ENCODE measurements at regions not wholly inside any gene's neighbourhood (a gene's known extent, or its start where the extent isn't known, plus 50 kb on each side); places are given as distances from the start of the nearest gene placed in this dataset.

GRCh38 chr15:35673093-35673684 lies 127.2 kb upstream of the DPH6 start:
- no peaks in the 10 kb centered on the region for H3K9me2 ChIP-seq (ENCODE audit: insufficient read depth, low read length)
- H3K27me3 ChIP-seq (ENCODE audit: insufficient read depth, low read depth, low read length) = no peaks in the 10 kb centered on the region
- H3K79me2 ChIP-seq (replicated peaks; ENCODE audit: insufficient read depth, low read length) = no peaks in the 10 kb centered on the region
- no peak overlapping the region for H2AFZ ChIP-seq (ENCODE audit: low read depth, low read length)
- no peak overlapping the region for H3K27ac ChIP-seq (ENCODE audit: low read length)
- no peak overlapping the region for H3K4me2 ChIP-seq (ENCODE audit: low read length)
- no peak overlapping the region for H3K4me3 ChIP-seq (ENCODE audit: low read length)
- H4K20me1 ChIP-seq (ENCODE audit: insufficient read depth) = no peaks in the 10 kb centered on the region
- no peak overlapping the region for H3K9ac ChIP-seq (ENCODE audit: low read length)
- H3K9me3 ChIP-seq (ENCODE audit: low read length) = no peaks in the 10 kb centered on the region
- H3F3A ChIP-seq (ENCODE audit: insufficient read depth, low read length, poor library complexity, severe bottlenecking) = no peaks in the 10 kb centered on the region
- TF ChIP-seq POLR2AphosphoS5 (IDR thresholded peaks at IDR 0.05) (no peak), REST (IDR thresholded peaks at IDR 0.05; ENCODE audit: borderline replicate concordance) (no peak), SMC3 (conservative IDR thresholded peaks at IDR 0.05; ENCODE audit: poor library complexity) (no peak), TAF1 (IDR thresholded peaks at IDR 0.05; ENCODE audit: low read depth) (no peak), CTCF (IDR thresholded peaks at IDR 0.05; ENCODE audit: poor library complexity, severe bottlenecking) (no peak), RAD21 (conservative IDR thresholded peaks at IDR 0.05) (no peak), MXI1 (conservative IDR thresholded peaks at IDR 0.05; ENCODE audit: poor library complexity, severe bottlenecking) (no peak), EZH2 (IDR thresholded peaks at IDR 0.05; ENCODE audit: borderline replicate concordance, insufficient read depth, low read length, poor library complexity, severe bottlenecking) (no peak), EP300 (conservative IDR thresholded peaks at IDR 0.05; ENCODE audit: poor library complexity, severe bottlenecking) (no peak)
- no peaks in the 10 kb centered on the region for H3K36me3 ChIP-seq (ENCODE audit: insufficient read depth, low read length)

DNA sequence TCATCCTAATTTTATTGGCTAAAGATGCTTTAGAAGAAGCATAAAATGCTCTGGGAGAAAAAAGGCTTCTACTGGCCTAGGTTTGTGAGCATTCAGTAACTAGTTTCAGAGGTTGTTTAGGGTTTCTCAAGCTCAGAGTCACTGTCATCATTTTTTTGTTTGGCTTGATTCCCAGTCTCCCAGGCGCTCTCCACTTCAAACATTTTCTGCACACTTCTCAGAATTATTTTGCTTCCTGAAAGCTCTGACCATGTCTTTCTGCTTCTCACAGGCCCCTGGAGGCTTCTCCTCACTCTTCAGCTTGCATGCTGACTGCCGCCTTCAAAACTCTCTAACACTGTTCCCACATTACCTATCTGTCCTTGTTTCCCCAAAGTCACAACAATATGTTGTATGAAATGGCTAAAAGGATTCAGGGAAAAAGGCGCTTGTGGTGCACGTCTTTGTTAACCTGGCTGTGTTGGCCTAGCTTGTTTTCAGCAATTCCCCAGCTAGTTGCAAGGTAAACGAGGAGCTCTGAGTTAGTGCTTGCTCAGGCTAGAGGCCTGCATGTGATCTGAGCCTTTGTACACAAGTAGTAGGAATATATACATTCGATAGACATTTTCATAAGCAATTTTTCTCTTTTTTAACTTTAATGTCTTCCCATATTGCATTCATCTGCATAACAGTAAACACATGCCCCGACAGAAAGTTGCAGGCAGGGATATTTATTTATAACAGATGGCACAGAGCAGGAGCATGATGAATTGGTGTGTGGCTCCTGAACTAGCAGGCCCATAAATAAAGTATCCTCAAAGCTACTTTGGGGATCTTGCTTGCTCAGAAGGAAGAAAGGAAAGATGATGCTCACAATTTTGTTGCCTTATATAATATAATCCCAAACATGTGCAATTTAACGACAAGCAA lies 129.2 kb upstream of the DPH6 start:
- H3K9me2 ChIP-seq (ENCODE audit: insufficient read depth, low read length) = no peaks in the 10 kb centered on the region
- H3K79me2 ChIP-seq (replicated peaks; ENCODE audit: insufficient read depth, low read length) = no peaks in the 10 kb centered on the region
- no peak overlapping the region for H3K4me3 ChIP-seq (ENCODE audit: low read length)
- H3K27ac ChIP-seq (ENCODE audit: low read length) = no peak overlapping the region
- TF ChIP-seq REST (IDR thresholded peaks at IDR 0.05; ENCODE audit: borderline replicate concordance) (no peak), TAF1 (IDR thresholded peaks at IDR 0.05; ENCODE audit: low read depth) (no peak), RAD21 (conservative IDR thresholded peaks at IDR 0.05) (no peak), POLR2AphosphoS5 (IDR thresholded peaks at IDR 0.05) (no peak), EZH2 (IDR thresholded peaks at IDR 0.05; ENCODE audit: borderline replicate concordance, insufficient read depth, low read length, poor library complexity, severe bottlenecking) (no peak), EP300 (conservative IDR thresholded peaks at IDR 0.05; ENCODE audit: poor library complexity, severe bottlenecking) (no peak), CTCF (IDR thresholded peaks at IDR 0.05; ENCODE audit: poor library complexity, severe bottlenecking) (no peak), SMC3 (conservative IDR thresholded peaks at IDR 0.05; ENCODE audit: poor library complexity) (no peak), MXI1 (conservative IDR thresholded peaks at IDR 0.05; ENCODE audit: poor library complexity, severe bottlenecking) (no peak)
- no peaks in the 10 kb centered on the region for H3K27me3 ChIP-seq (ENCODE audit: insufficient read depth, low read depth, low read length)
- no peaks in the 10 kb centered on the region for H3K36me3 ChIP-seq (ENCODE audit: insufficient read depth, low read length)
- no peaks in the 10 kb centered on the region for H3K9me3 ChIP-seq (ENCODE audit: low read length)
- H4K20me1 ChIP-seq (ENCODE audit: insufficient read depth) = no peaks in the 10 kb centered on the region
- no peak overlapping the region for H3K9ac ChIP-seq (ENCODE audit: low read length)
- H2AFZ ChIP-seq (ENCODE audit: low read depth, low read length) = no peak overlapping the region
- no peaks in the 10 kb centered on the region for H3F3A ChIP-seq (ENCODE audit: insufficient read depth, low read length, poor library complexity, severe bottlenecking)
- H3K4me2 ChIP-seq (ENCODE audit: low read length) = no peak overlapping the region

All from neural cell (in vitro differentiated cells).